BLaER1 (cell line): ENCODE measurements at regions not wholly inside any gene's neighbourhood (a gene's known extent, or its start where the extent isn't known, plus 50 kb on each side); places are given as distances from the start of the nearest gene placed in this dataset.

Source experiments
- H3K27ac ChIP-seq: shearing (Covaris generic); formaldehyde crosslinking; 2 replicates; pipeline ENCODE4 v1.8.1; 2022
- H3K27me3 ChIP-seq: shearing (Covaris generic); formaldehyde crosslinking; 2 replicates; pipeline ENCODE4 v1.8.1; 2022
- H3K36me3 ChIP-seq: shearing (Covaris generic); formaldehyde crosslinking; 2 replicates; pipeline ENCODE4 v1.8.1; 2022
- H3K4me1 ChIP-seq: shearing (Covaris generic); formaldehyde crosslinking; 2 replicates; pipeline ENCODE4 v1.8.1; 2022
- H3K4me2 ChIP-seq: shearing (Covaris generic); formaldehyde crosslinking; 2 replicates; pipeline ENCODE4 v1.8.1; 2022
- H3K4me3 ChIP-seq: shearing (Covaris generic); formaldehyde crosslinking; 2 replicates; pipeline ENCODE4 v1.8.1; 2022
- H3K9ac ChIP-seq: shearing (Covaris generic); formaldehyde crosslinking; 2 replicates; pipeline ENCODE4 v1.8.1; 2022
- H3K9me3 ChIP-seq: shearing (Covaris generic); formaldehyde crosslinking; 2 replicates; pipeline ENCODE4 v1.8.1; 2022
- H4K20me1 ChIP-seq: shearing (Covaris generic); formaldehyde crosslinking; 2 replicates; pipeline ENCODE4 v1.8.1; 2022
- Cebpa-rat ChIP-seq: shearing (Covaris generic); IDR thresholded peaks from 2 replicates; pipeline ENCODE4 v1.8.1; 2022

DNA sequence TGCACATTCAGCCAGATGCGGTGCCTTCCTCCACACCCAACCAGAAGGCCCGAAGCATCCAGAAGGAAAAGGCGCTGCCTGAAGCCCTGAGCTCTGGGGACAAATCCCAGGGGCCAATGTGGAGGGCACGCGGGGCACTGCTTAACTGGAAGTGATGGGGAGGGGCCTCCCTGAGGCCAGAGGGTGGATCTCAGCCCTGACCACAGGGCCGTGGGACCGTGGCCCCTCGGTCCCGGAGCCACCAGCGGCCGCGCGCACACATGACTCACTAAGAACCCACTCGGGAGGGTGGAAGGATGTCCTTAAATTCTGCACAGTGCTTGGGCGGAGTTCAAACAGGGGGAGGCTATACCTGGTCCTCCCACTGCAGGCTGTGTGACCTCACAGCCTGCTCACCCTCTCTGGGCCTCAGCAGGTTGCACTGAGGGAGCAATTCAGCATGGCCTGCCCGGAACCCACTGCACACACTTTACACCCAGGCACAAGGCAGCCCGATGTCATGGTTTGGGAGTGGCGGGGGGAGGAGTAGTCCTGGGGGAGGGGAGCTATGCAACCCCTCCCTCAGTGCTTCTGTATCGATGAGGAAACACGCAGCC, 89.5 kb downstream of the RFLNA start:
- Histone ChIP-seq H3K27ac (no peak overlapping the region), H3K9ac (no peak overlapping the region), H3K4me1 (peaks cover 100% of the 10 kb centered on the region), H3K4me3 (peak overlapping the region; percentile 27; the same call in 1 of the 2 replicates), H3K4me2 (peak overlapping the region; percentile 100), H4K20me1 (peaks cover 97% of the 10 kb centered on the region), H3K27me3 (no peaks in the 10 kb centered on the region), H3K9me3 (no peaks in the 10 kb centered on the region), H3K36me3 (peaks cover 42% of the 10 kb centered on the region)
- TF ChIP-seq Cebpa-rat, result no peak

DNA sequence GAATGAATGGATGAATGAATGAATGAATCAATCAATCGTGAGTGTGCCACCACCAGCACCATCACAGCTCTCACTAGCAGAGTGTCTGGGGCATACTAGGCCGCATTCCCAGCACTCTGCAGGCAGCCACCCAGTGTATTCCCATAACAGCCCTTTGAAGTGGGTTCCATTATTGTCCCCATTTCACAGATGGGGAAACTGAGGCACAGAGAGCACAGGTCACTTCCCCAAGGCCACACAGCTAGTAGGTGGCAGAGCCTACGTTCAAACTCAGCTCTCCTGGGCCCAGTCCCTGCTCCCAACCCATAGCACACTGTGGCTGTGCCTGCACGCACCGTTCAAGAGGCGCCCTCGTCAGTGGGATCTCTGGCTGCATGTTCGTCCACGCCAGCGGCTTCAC, 88.1 kb downstream of the RFLNA start:
- no peak overlapping the region for H3K27ac ChIP-seq
- H3K36me3 ChIP-seq, result peaks cover 55% of the 10 kb centered on the region
- peak overlapping the region; percentile 86 for H3K4me2 ChIP-seq
- H3K27me3 ChIP-seq, result no peaks in the 10 kb centered on the region
- TF ChIP-seq Cebpa-rat, result no peak
- peaks cover 100% of the 10 kb centered on the region for H3K4me1 ChIP-seq
- no peak overlapping the region for H3K9ac ChIP-seq
- no peaks in the 10 kb centered on the region for H3K9me3 ChIP-seq
- H4K20me1 ChIP-seq, result peaks cover 98% of the 10 kb centered on the region
- H3K4me3 ChIP-seq, result no peak overlapping the region

DNA sequence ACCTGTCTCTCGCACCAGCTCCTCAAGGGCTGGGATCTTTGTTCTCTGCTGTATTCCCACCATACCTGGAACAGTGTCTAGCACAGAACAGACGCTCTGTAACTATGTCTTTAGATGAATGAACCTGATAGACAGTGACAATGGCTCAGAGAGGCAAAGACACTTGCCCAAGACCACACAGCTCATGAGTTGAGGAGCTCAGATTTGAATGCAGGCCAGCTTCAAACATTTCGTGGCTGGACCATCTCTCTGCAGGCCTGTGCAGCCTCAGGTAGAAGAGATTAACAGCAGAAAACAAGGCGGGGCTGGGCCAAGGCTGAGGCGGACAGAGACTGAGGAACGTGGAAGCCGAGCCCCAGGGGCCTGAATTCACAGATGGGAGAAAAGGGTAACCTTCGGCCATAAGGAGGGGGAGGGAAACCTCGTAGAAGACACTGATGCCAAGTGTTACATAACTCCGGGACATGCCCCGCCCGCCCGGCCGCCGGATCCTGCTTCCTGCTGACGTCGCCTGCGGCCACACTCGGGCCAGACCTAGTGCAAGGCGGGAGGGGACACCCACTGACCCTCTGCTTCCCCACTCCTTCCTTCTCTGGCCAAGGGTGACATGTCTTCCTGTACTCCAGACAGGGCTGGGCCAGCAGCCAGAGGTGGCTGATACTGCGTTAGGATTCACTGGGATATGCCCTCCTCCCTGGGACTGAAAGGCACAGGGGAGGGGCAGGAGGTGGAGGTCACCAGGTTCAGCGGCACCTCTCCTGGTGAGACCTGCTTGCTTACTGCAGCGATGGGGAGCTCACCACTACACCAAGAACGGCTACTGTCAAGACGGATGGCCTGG, 86.8 kb downstream of the RFLNA start:
- TF ChIP-seq Cebpa-rat, result no peak
- Histone ChIP-seq H3K27ac (no peak overlapping the region), H3K9ac (peak overlapping the region; percentile 24; the same call in 1 of the 2 replicates), H3K4me2 (peak overlapping the region; percentile 86), H3K9me3 (no peaks in the 10 kb centered on the region), H3K36me3 (peaks cover 69% of the 10 kb centered on the region), H3K4me1 (peaks cover 98% of the 10 kb centered on the region), H3K27me3 (no peaks in the 10 kb centered on the region), H4K20me1 (peaks cover 100% of the 10 kb centered on the region), H3K4me3 (no peak overlapping the region)

DNA sequence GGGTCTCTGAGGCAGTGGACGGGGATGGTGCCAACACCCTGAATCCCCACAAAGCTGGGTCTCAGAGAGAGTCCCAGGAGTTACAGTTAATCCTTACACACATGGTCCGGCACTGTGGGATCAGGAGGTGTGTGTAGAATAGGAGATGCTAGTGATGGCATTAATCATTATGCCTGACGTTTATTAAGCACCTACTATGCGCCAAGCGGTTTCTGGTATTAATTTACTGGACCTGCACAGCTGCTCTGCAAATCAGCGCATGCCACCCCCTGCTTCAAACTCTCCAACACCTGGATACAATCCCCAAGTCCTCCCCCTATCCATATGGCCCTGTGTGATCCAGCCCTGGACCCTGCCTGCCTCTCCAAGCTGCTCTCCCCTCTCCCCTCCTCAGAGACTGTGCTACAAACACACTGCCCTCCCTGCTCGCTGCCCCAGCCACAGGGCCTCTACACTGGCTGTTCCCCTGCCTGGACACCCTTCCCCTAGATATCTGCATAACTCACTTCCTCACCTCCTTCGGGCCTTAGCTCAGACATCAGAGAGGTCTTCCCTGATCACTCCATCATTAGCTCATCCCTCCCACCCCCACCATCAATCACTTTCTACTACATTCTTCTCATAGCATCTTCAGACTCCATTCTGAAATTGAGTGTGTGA, 86.0 kb downstream of the RFLNA start:
- peak overlapping the region; percentile 86 for H3K4me2 ChIP-seq
- H3K9ac ChIP-seq, result no peak overlapping the region
- H3K9me3 ChIP-seq, result no peaks in the 10 kb centered on the region
- H3K4me1 ChIP-seq, result peaks cover 98% of the 10 kb centered on the region
- H3K4me3 ChIP-seq, result peak overlapping the region; percentile 27
- H3K27ac ChIP-seq, result no peak overlapping the region
- TF ChIP-seq Cebpa-rat, result no peak
- H3K27me3 ChIP-seq, result no peaks in the 10 kb centered on the region
- H3K36me3 ChIP-seq, result peaks cover 73% of the 10 kb centered on the region
- peaks cover 100% of the 10 kb centered on the region for H4K20me1 ChIP-seq

DNA sequence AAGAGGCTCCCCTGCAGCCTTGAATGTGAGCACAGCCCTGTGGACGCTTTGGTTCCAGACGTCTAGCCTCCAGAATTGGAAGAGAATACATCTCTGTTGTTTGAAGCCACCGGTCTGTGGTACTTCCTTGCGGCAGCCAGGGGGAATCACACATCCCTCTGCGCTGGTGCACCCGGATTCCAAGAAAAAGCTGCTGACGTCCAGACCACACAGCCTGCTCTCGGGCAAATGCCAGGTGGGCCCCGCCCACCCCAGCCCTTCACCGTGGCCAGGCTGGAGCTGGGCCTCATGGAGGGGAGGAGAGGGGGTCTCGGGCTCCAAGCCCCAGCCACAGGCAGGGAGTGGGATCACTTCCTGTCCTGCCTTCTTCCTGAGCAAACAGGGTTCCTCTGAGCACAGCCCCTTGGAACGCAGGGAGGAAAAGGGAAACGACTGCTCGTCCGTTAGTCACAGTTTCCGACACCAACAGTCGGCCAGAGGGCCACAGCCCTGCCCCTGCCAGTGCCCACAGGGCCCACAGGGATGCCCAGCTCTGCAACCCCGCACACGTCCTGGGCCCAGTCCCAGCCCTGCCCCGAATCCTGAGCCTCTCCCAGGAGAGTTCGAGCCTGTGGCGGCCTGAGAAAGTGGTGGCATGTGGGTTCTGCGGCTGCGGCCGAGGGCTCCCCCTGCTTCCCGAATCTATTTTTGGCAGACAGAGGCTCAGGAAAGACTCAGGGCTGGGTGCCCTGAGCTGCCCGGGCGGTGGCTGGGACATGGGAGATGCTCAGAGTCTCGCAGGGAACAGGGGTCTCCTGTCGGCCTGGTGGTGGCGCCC, 85.3 kb downstream of the RFLNA start:
- Histone ChIP-seq H3K4me1 (peaks cover 98% of the 10 kb centered on the region), H3K36me3 (peaks cover 70% of the 10 kb centered on the region), H3K4me3 (peak overlapping the region; percentile 27), H3K27me3 (no peaks in the 10 kb centered on the region), H3K9ac (no peak overlapping the region; the same call in 1 of the 2 replicates), H3K4me2 (peak overlapping the region; percentile 86), H3K9me3 (no peaks in the 10 kb centered on the region), H3K27ac (no peak overlapping the region), H4K20me1 (peaks cover 100% of the 10 kb centered on the region)
- TF ChIP-seq Cebpa-rat, result no peak

DNA sequence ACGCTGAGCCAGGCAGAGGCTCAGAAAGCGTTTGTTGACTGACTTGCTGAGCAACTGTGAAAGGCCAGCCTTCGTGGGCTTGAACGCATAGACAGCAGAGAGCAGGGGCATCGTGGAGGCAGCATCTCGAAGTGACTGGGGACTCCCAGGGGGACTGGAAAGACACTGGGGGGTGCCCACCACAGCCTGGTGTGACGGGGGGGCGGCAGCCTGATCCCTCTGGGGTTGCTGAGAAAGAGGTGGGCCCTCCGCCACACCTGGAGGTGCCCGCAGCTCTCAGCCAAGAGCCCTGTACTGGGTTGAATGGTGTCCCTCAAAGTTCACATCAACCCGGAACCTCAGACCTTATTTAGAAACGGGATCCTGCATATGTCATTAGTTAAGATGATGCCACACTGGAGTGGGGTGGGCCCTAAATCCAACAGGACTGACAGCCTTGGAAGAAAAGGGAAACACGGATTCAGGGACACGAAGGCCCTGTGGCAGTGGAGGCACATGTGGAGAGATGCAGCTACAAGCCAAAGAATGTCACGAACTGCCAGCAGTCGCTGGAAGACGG, 84.6 kb downstream of the RFLNA start:
- H3K36me3 ChIP-seq, result peaks cover 70% of the 10 kb centered on the region
- no peak overlapping the region for H3K4me3 ChIP-seq
- H4K20me1 ChIP-seq, result peaks cover 100% of the 10 kb centered on the region
- peak overlapping the region; percentile 86 for H3K4me2 ChIP-seq
- H3K4me1 ChIP-seq, result peaks cover 96% of the 10 kb centered on the region
- no peaks in the 10 kb centered on the region for H3K9me3 ChIP-seq
- no peak overlapping the region for H3K9ac ChIP-seq
- H3K27ac ChIP-seq, result no peak overlapping the region
- no peak for TF ChIP-seq Cebpa-rat
- H3K27me3 ChIP-seq, result no peaks in the 10 kb centered on the region

DNA sequence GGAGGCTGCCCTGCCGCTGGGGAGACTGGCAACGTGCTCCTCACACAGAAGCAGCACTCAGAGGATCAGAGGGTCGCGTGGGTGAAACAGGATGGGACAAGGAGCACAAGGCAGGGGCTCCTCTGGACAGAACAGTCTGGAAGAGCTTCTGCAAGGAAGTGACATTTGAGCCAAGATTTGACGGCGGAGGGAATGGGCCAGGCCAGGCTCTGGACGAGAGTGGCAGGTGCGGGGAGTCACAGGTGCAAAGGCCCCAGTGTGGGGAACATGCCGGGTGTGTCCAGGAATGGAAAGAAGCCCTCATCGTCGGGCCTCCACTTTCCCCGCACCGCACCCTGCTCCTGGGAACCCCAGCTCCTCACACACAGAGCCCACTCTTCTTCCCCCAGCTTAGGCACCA, 84.0 kb downstream of the RFLNA start:
- Histone ChIP-seq H3K4me3 (no peak overlapping the region), H3K27me3 (no peaks in the 10 kb centered on the region), H3K9me3 (no peaks in the 10 kb centered on the region), H3K9ac (no peak overlapping the region), H3K27ac (no peak overlapping the region), H3K4me2 (peak overlapping the region; percentile 86), H3K4me1 (peaks cover 90% of the 10 kb centered on the region), H4K20me1 (peaks cover 100% of the 10 kb centered on the region), H3K36me3 (peaks cover 70% of the 10 kb centered on the region)
- no peak for TF ChIP-seq Cebpa-rat

DNA sequence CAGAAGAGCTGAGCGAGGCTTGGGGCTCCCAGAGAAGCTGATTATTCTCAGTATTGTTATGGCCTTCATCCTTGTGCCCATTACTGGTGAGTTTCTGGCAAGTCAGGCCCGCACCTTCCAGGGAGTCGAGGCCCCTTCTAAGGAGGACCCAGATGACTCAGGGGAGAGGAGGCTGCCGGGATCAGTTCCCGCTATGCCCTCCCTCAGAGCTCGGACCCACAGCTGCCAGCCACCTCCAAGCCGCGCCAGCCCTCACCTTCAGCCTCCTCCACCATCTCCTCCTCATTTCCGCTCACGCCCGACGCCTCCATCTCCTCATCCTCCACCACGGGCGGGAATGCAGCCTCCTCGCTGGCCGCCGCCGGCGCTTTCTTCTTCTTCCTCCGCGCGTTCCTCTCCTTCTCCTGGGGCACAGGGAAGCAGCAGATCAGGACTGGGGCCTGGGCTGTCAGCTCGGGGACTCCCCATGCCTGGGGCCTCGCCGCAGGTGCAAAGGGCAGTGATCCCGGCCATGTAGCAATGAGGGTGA, 83.2 kb downstream of the RFLNA start:
- Histone ChIP-seq H3K4me2 (no peak overlapping the region), H3K4me3 (no peak overlapping the region), H3K27ac (no peak overlapping the region), H4K20me1 (peaks cover 96% of the 10 kb centered on the region), H3K4me1 (peaks cover 81% of the 10 kb centered on the region), H3K9me3 (no peaks in the 10 kb centered on the region), H3K27me3 (no peaks in the 10 kb centered on the region), H3K36me3 (peaks cover 66% of the 10 kb centered on the region), H3K9ac (no peak overlapping the region)
- TF ChIP-seq Cebpa-rat, result no peak

DNA sequence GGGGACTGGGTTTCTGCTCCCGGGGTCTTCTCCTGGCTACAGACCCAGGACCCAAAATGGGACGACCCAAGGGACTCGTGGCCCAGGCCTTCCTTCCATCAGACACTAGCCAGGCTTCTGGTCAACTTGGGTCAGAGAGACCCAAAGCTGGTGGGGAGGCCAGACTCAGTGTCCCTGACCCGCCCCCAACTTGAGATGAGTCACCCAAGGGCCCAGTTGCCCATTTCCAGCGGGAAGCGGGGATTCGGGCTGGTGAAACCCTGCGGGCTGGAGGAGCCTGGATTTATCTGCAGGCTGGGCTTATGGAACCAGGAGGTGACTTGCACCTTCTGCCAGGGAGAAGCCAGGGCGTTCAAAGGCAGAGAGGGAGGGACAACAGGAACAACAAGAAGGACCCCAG, 81.5 kb downstream of the RFLNA start:
- H3K36me3 ChIP-seq, result peaks cover 67% of the 10 kb centered on the region

More for the DNA sequence above, 81.5 kb downstream of the RFLNA start:
- Histone ChIP-seq H3K9me3 (no peaks in the 10 kb centered on the region), H3K27me3 (no peaks in the 10 kb centered on the region), H3K27ac (no peak overlapping the region), H3K9ac (no peak overlapping the region), H4K20me1 (peaks cover 84% of the 10 kb centered on the region), H3K4me2 (peak overlapping the region; percentile 54), H3K4me1 (peaks cover 65% of the 10 kb centered on the region), H3K4me3 (no peak overlapping the region)
- no peak for TF ChIP-seq Cebpa-rat
